Heart right ventricle (tissue), 16 donors: ENCODE measurements at regions not wholly inside any gene's neighbourhood (a gene's known extent, or its start where the extent isn't known, plus 50 kb on each side); places are given as distances from the start of the nearest gene placed in this dataset.
A peak's percentile ranks its signal among the peaks of the same experiment; 100 is the strongest.

Source experiments
- ATAC-seq, 8 donors: fragments of 200-7000 bp; cut with Tn5 transposase; one replicate each; pipeline ENCODE4 v1.9.1; 2020; ENCODE audit warnings: mild to moderate bottlenecking in 8 of 8, moderate library complexity in 8 of 8, moderate number of reproducible peaks in 1 of 8
- DNase-seq, 2 donors: peaks; one replicate each; pipeline ENCODE4 v3.0.0-alpha.2; 2020
- H3K27ac ChIP-seq, 10 donors: fragments of 200-600 bp; sonication (generic) in 2 of 10; one replicate each; pipeline versions ENCODE4 v1.5.0 to v1.8.0; 2020 to 2022; ENCODE audit warnings: mild to moderate bottlenecking in 3 of 10
- H3K27me3 ChIP-seq, 7 donors: fragments of 200-600 bp; one replicate each; pipeline ENCODE4 v1.8.0; 2021 to 2022; ENCODE audit warnings: mild to moderate bottlenecking in 2 of 7
- H3K36me3 ChIP-seq, 9 donors: fragments of 200-600 bp; sonication (generic) in 1 of 9; one replicate each; pipeline versions ENCODE4 v1.5.0 to v1.8.0; 2020 to 2022; ENCODE audit warnings: mild to moderate bottlenecking in 2 of 9
- H3K4me1 ChIP-seq, 9 donors: fragments of 200-600 bp; sonication (generic) in 1 of 9; one replicate each; pipeline versions ENCODE4 v1.5.0 to v1.8.0; 2020 to 2022; ENCODE audit warnings: mild to moderate bottlenecking in 4 of 9
- H3K4me3 ChIP-seq, 10 donors: fragments of 200-600 bp; sonication (generic) in 2 of 10; one replicate each; pipeline versions ENCODE4 v1.5.0 to v1.8.0; 2020 to 2022; ENCODE audit warnings: mild to moderate bottlenecking in 7 of 10, moderate library complexity in 2 of 10
- H3K9me3 ChIP-seq, 11 donors: fragments of 200-600 bp in 10 of 11; sonication (generic) in 2 of 11; one replicate each; pipeline versions ENCODE4 v1.5.0 to v1.8.0; 2013 to 2022; ENCODE audit warnings: mild to moderate bottlenecking in 2 of 11, control low read depth in 1 of 11, moderate library complexity in 1 of 11
- CTCF ChIP-seq, 9 donors: fragments of 200-600 bp; sonication (generic) in 2 of 9; IDR thresholded peaks; one replicate each; pipeline versions ENCODE4 v1.5.0 to v1.8.0; 2021 to 2022; ENCODE audit warnings: antibody characterized with exemption in 9 of 9, mild to moderate bottlenecking in 5 of 9, moderate library complexity in 1 of 9
- WGBS, 2 donors: extraction: QIAGEN DNeasy Blood & Tissue Kit; methylation state at CpG; one replicate each; pipeline ENCODE4 v1.1.7; 2013; ENCODE audit warnings: inconsistent platforms in 1 of 2; 5-methylcytosine and 5-hydroxymethylcytosine counted together
- intact Hi-C, 10 donors: fragments of 100-400 bp; cut with DNase I; formaldehyde crosslinking; loops; one replicate each; pipeline versions ENCODE4 v1.11.1 to v1.14.2; 2022
- donor health status: Arrhythmogenic right ventricular cardiomyopathy.
- donor health status: ischemic (EF 13 %, LVEDD 7.1; RV severe dilation, severe dysfunction).
- donor health status: healthy with polysubstance abuse.
- donor health status: DM: no; HTN: yes; CAD: no.
- donor health status: DM: no; HTN: no; CAD: no.
- donor health status: ischemic (EF 25% LVEDD 6.9; RV normal size, moderate dysfunction).
- donor health status: ischemic (EF 25% LVEDD 5.7; RV mildly dilated, moderate dysfunction).
- donor health status: healthy.
- donor health status: DM: yes; HTN: yes; CAD: no.
- donor health status: Ischemic cardiomyopathy.
- donor health status: ischemic (EF 35%, LVEDD 5.7; RV mildly dilated, moderate dysfunction).
- donor health status: nonischemic (EF 11% LVEDD 7.7; RV severe dilation, severe dysfunction).
- donor health status: DM: yes; HTN: yes; CAD: no.
- donor health status: PGD.
- donor health status: ischemic (EF 29% LVEDD 5.4; RV normal size, mild dysfunction).
- donor health status: nonischemic (EF 23%, LVEDD 6.1; RV moderate dilation, normal function).

DNA sequence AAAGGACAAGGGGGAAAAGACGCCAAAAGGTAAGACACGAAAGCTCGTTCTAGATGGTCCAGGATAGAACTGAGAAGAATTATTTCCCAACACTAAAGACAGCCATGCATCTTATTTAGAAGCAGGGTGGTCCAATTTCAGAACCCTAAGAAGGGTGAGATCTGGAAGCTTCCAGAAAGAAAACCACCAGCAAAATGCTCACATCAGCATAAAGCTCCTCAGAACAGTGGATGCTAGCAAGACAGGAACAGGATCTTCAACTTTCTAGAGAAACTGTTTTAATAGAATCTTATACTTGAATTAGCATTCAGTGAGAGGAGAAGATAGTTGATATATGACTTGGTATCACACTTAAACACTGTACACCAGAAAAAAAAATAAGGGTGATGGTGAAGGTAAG is 101.5 kb downstream of the ZFP64 start:
- no peak for TF ChIP-seq CTCF (IDR thresholded peaks at IDR 0.05)
- H3K4me1 ChIP-seq, result no peaks in the 10 kb centered on the region
- DNase-seq (no peak), ATAC-seq (no peak)
- H3K36me3 ChIP-seq, result peaks cover 0 to 24% (median 9%) of the 10 kb centered on the region in 9 donors
- no peak overlapping the region for H3K27ac ChIP-seq
- no peak overlapping the region for H3K4me3 ChIP-seq
- H3K27me3 ChIP-seq, result no peaks in the 10 kb centered on the region
- intact Hi-C loops, result loop anchor here in 1 of 10 donors (10.0 kb wide), 1 partner anchor 295 kb away; no protein-coding TSS in a partner anchor
- peaks cover 0 to 19% (median 8%) of the 10 kb centered on the region in 11 donors for H3K9me3 ChIP-seq
- WGBS, 2 donors, result 95 to 98% methylated on average over 3 of the region's 3 CpGs

DNA sequence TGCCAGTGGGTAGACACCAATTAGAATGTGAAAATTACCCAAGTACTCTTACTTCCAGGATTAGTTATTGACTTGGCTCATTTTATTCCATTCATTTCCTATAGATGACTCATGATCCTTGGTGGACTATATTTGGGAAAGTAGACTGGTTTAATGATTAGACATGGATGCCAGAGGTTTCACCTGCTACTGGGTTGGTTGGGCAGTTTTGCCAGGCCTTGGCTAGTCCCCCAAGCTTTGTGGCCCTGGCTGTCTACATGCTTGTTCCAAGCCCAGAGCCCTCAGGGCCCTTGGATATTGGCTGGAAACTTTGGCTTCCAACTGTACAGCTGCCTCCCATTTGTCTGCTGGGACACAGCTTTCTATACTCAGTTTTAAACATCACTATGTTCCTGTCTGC is 104.1 kb downstream of the ZFP64 start:
- Histone ChIP-seq H3K27ac (no peak overlapping the region), H3K9me3 (peaks cover 0 to 19% (median 8%) of the 10 kb centered on the region in 11 donors), H3K36me3 (peaks cover 0 to 29% (median 9%) of the 10 kb centered on the region in 9 donors), H3K4me1 (no peaks in the 10 kb centered on the region), H3K4me3 (no peak overlapping the region), H3K27me3 (no peaks in the 10 kb centered on the region)
- ATAC-seq, result no peak
- intact Hi-C loops, result loop anchor here in 7 of 10 donors (10.0 kb wide), 5 partner anchors 283 to 713 kb away; partner anchors contain the start of gene SALL4 (in 6 of the 7)
- DNase-seq, result no peak
- TF ChIP-seq CTCF (IDR thresholded peaks at IDR 0.05), result no peak

DNA sequence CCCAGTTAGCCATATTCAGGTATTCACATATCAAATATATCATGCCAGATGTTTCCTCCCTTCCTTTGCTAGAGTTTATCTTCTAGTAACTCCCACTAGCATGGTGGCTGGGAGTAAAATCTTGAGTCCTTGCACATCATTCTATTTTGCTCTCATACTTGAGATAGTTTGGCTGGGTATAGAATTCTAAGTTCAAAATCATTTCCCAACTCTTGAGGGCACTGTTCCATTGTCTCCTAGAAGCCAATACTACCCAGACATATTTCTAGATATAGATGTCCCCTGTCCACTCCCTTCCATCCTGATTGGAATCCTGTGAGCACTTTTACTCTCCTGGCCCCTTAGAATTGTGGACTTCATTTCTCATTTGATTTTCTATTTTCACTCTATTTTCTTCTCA is 104.7 kb downstream of the ZFP64 start:
- Histone ChIP-seq H3K4me1 (no peaks in the 10 kb centered on the region), H3K36me3 (peaks cover 0 to 29% (median 9%) of the 10 kb centered on the region in 9 donors), H3K9me3 (peaks cover 0 to 19% (median 8%) of the 10 kb centered on the region in 11 donors), H3K27me3 (no peaks in the 10 kb centered on the region), H3K27ac (no peak overlapping the region), H3K4me3 (no peak overlapping the region)
- ATAC-seq (no peak), DNase-seq (no peak)
- intact Hi-C loops, result loop anchor here in 7 of 10 donors (10.0 kb wide), 5 partner anchors 282 to 712 kb away; partner anchors contain the start of gene SALL4 (in 6 of the 7)
- TF ChIP-seq CTCF (IDR thresholded peaks at IDR 0.05), result no peak

DNA sequence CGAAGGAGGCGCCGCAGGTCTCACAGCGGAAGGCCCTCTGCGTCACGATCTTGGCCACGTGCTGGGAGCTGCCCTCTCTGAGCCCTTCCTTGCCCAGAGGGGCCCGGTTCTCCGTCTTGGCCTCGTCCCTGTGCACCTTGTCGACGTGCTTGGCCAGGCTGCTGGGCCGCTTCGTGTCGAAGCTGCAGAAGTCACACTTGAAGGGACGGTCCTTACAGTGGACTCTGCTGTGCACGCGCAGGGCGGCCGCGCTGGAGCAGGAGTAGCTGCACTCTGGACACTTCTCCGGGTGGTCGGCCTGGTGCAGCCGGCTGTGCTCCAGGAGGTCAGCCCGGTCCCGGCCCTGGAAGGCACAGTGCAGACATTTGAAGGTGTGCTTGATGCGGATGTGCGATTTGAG is 106.9 kb downstream of the ZFP64 start:
- peaks cover 0 to 29% (median 9%) of the 10 kb centered on the region in 9 donors for H3K36me3 ChIP-seq
- no peaks in the 10 kb centered on the region for H3K27me3 ChIP-seq
- H3K27ac ChIP-seq, result no peak overlapping the region
- no peak for TF ChIP-seq CTCF (IDR thresholded peaks at IDR 0.05)
- no peaks in the 10 kb centered on the region for H3K4me1 ChIP-seq
- peak in 1 of 8 donors; percentile 47 for ATAC-seq
- no peak overlapping the region for H3K4me3 ChIP-seq
- peaks cover 0 to 19% (median 8%) of the 10 kb centered on the region in 11 donors for H3K9me3 ChIP-seq
- no peak for DNase-seq
- intact Hi-C loops, result loop anchor here (5.0 to 10.0 kb wide), 10 partner anchors 280 to 1097 kb away; partner anchors contain the start of gene SALL4 (in 8 of the 10)
- 95 to 97% methylated on average over 28 of the region's 28 CpGs for WGBS, 2 donors
